ENCODE measurements at regions not wholly inside any gene's neighbourhood (a gene's known extent, or its start where the extent isn't known, plus 50 kb on each side); places are given as distances from the start of the nearest gene placed in this dataset.
A peak's percentile ranks its signal among the peaks of the same experiment; 100 is the strongest.

DNA sequence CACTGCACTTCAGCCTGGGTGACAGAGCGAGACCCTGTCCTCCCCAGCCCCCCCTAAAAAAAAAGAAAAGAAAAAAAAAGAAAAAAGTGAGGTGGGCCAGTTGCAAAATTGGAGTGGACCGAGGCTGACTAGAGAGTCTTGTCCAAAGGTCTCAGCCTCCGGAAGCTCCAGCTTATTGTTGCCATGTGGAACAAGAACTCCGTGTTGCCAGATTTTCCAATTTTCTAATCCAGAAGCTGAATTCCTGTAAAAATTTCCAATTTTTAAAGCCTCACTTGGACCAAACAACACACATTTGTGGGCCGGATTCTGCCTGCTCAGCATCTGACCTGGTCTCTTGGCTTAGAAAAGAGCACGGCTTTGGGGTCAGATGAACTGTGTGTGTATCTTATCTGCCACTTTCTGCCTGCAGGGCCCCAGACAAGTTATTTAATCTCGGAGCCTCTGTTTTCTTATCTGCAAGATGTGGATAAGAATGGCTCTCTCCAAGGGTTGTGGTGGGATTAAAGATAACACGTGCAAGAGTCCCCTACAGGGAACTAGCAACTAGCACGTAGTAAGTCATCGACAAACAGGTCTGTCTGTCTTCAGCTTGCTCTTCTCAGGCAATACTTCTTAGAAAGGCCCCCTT lies 73.7 kb upstream of the TLE3 start:
- no peaks in the 10 kb centered on the region for H4K20me1 ChIP-seq (ENCODE audit: low read depth)
- H2AFZ ChIP-seq (replicated peaks): no peak overlapping the region
- peaks cover under 1% of the 10 kb centered on the region for H3F3A ChIP-seq (ENCODE audit: low read depth)
- H3K27ac ChIP-seq: no peak overlapping the region
- peaks cover 13% of the 10 kb centered on the region for H3K4me1 Mint-ChIP-seq
- no peak overlapping the region for H3K4me3 Mint-ChIP-seq
- no peaks in the 10 kb centered on the region for H3K9me3 ChIP-seq (ENCODE audit: low read depth)
- H3K4me3 ChIP-seq: no peak overlapping the region
- no peak overlapping the region for H3K27ac Mint-ChIP-seq
- H3K27me3 ChIP-seq: no peaks in the 10 kb centered on the region
- no peak overlapping the region for H3K4me2 ChIP-seq
- no peaks in the 10 kb centered on the region for H3K36me3 Mint-ChIP-seq
- H3K9ac ChIP-seq: no peak overlapping the region
- no peaks in the 10 kb centered on the region for H3K36me3 ChIP-seq
- no peaks in the 10 kb centered on the region for H3K9me3 Mint-ChIP-seq
- peaks cover 13% of the 10 kb centered on the region for H3K27me3 Mint-ChIP-seq (ENCODE audit: insufficient read depth, low read depth)
- no peaks in the 10 kb centered on the region for H3K79me2 ChIP-seq (ENCODE audit: low read depth)
- TF ChIP-seq EZH2phosphoT487 (IDR thresholded peaks at IDR 0.05): no peak
- TF ChIP-seq EZH2 (IDR thresholded peaks at IDR 0.05): no peak
- TF ChIP-seq, protein P1, sequence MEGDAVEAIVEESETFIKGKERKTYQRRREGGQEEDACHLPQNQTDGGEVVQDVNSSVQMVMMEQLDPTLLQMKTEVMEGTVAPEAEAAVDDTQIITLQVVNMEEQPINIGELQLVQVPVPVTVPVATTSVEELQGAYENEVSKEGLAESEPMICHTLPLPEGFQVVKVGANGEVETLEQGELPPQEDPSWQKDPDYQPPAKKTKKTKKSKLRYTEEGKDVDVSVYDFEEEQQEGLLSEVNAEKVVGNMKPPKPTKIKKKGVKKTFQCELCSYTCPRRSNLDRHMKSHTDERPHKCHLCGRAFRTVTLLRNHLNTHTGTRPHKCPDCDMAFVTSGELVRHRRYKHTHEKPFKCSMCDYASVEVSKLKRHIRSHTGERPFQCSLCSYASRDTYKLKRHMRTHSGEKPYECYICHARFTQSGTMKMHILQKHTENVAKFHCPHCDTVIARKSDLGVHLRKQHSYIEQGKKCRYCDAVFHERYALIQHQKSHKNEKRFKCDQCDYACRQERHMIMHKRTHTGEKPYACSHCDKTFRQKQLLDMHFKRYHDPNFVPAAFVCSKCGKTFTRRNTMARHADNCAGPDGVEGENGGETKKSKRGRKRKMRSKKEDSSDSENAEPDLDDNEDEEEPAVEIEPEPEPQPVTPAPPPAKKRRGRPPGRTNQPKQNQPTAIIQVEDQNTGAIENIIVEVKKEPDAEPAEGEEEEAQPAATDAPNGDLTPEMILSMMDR (IDR thresholded peaks at IDR 0.05): no peak
- DNase-seq (ENCODE audit: low spot score): no peak
- no peaks in the 10 kb centered on the region for H3K4me1 ChIP-seq

DNA sequence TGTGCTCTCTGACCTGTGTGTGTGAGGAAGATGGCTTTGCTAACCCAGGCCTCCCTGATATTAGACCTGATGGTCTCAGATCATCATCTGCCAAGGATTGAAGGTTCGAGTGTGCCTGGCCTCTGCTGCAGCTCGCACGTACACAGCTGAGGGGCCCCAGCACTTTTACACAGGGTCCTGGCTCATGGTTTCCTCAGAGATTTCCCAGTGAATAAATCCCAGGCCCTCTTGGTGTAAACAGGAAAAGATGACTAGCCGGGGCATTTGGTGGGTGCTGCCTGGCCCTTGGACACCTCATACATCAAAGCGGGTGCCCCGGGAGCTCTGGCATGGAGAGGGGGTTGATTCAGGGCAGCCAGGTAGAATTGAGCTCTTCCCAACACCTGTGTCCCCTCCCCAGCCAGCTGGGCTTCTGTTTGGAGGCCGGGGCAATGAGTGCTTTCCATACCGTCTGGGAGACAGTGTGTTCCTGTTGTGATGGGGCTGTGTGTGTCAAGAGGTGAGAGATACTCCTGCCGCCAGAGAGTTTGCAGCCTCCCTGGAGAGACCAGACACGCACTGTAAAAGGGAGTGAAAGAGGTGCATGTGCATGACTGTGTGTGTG lies 72.5 kb upstream of the TLE3 start:
- Histone ChIP-seq H3K4me2 (no peak overlapping the region), H4K20me1 (ENCODE audit: low read depth) (peaks cover 9% of the 10 kb centered on the region), H3K4me1 (peaks cover 8% of the 10 kb centered on the region), H3K27ac (no peak overlapping the region), H3K9me3 (ENCODE audit: low read depth) (no peaks in the 10 kb centered on the region), H3K27me3 (no peaks in the 10 kb centered on the region), H3K79me2 (ENCODE audit: low read depth) (no peaks in the 10 kb centered on the region), H2AFZ (replicated peaks) (no peak overlapping the region), H3K4me3 (no peak overlapping the region), H3K36me3 (no peaks in the 10 kb centered on the region), H3K9ac (no peak overlapping the region), H3F3A (ENCODE audit: low read depth) (peaks cover 12% of the 10 kb centered on the region)
- Mint-ChIP-seq H3K4me1 (peaks cover 22% of the 10 kb centered on the region), H3K27ac (peak overlapping the region; percentile 21), H3K9me3 (no peaks in the 10 kb centered on the region), H3K36me3 (no peaks in the 10 kb centered on the region), H3K27me3 (ENCODE audit: insufficient read depth, low read depth) (peaks cover 13% of the 10 kb centered on the region), H3K4me3 (no peak overlapping the region)
- no peak for TF ChIP-seq EZH2phosphoT487 (IDR thresholded peaks at IDR 0.05)
- no peak for TF ChIP-seq EZH2 (IDR thresholded peaks at IDR 0.05)
- TF ChIP-seq, protein P1 (IDR thresholded peaks at IDR 0.05): no peak
- DNase-seq (ENCODE audit: low spot score): no peak

DNA sequence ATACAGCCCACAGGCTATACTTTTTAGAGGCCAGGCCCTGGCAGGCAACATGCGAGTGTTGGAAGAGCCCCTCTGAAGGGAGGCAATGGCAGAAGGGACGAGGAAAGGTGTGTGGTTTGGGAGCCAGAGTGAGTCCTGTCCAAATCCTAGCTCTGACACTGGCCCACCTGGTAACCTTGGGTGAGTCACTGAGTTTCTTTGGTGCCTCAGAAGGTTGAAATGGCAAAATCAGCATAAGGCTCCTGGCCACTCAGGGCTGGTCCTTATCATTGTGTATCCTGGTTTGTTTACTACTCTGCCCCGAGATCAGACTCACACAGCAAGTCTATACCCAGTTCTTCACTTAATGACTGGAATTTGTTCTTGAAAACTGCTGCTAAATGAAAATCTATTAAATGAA lies 71.4 kb upstream of the TLE3 start:
- no peak for DNase-seq (ENCODE audit: low spot score)
- TF ChIP-seq EZH2phosphoT487 (IDR thresholded peaks at IDR 0.05): no peak
- Histone ChIP-seq H3K27ac (no peak overlapping the region), H4K20me1 (ENCODE audit: low read depth) (peaks cover 11% of the 10 kb centered on the region), H3K27me3 (peaks cover 8% of the 10 kb centered on the region), H3F3A (ENCODE audit: low read depth) (peaks cover 18% of the 10 kb centered on the region), H3K4me3 (no peak overlapping the region), H3K9me3 (ENCODE audit: low read depth) (no peaks in the 10 kb centered on the region), H3K9ac (no peak overlapping the region), H3K79me2 (ENCODE audit: low read depth) (no peaks in the 10 kb centered on the region), H3K4me1 (peaks cover 13% of the 10 kb centered on the region), H2AFZ (replicated peaks) (no peak overlapping the region), H3K4me2 (no peak overlapping the region), H3K36me3 (no peaks in the 10 kb centered on the region)
- H3K27ac Mint-ChIP-seq: no peak overlapping the region
- H3K27me3 Mint-ChIP-seq (ENCODE audit: insufficient read depth, low read depth): peaks cover 16% of the 10 kb centered on the region
- no peak overlapping the region for H3K4me3 Mint-ChIP-seq
- H3K36me3 Mint-ChIP-seq: no peaks in the 10 kb centered on the region
- H3K4me1 Mint-ChIP-seq: peaks cover 28% of the 10 kb centered on the region
- no peaks in the 10 kb centered on the region for H3K9me3 Mint-ChIP-seq

DNA sequence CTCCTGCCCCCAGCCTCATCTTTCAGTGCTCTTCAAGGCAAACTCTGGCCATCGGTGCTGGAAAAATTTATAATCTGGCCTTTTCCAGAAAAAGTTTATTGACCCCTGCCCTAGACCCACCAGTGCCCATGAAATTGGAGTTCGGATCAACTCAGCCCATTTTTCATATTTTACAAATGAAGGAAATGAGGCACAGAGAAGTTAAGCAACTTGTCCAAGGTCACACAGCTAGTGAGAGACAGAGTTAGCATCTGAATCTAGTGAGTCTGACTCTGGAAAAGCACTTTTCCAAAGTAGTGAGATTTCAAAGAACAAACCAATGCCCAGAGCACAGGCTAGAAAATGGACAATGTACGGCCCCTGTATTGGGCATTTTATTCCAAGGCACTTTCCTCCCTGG lies 69.4 kb upstream of the TLE3 start:
- no peaks in the 10 kb centered on the region for H3K9me3 ChIP-seq (ENCODE audit: low read depth)
- no peaks in the 10 kb centered on the region for H3K36me3 Mint-ChIP-seq
- H3K4me1 Mint-ChIP-seq: peaks cover 31% of the 10 kb centered on the region
- no peak overlapping the region for H3K4me2 ChIP-seq
- peaks cover 18% of the 10 kb centered on the region for H3F3A ChIP-seq (ENCODE audit: low read depth)
- peaks cover 10% of the 10 kb centered on the region for H3K27me3 ChIP-seq
- no peak for DNase-seq (ENCODE audit: low spot score)
- H3K9ac ChIP-seq: no peak overlapping the region
- peaks cover 20% of the 10 kb centered on the region for H3K27me3 Mint-ChIP-seq (ENCODE audit: insufficient read depth, low read depth)
- no peaks in the 10 kb centered on the region for H3K79me2 ChIP-seq (ENCODE audit: low read depth)
- peaks cover 13% of the 10 kb centered on the region for H3K4me1 ChIP-seq
- no peaks in the 10 kb centered on the region for H3K9me3 Mint-ChIP-seq
- no peak overlapping the region for H3K4me3 Mint-ChIP-seq
- H3K27ac ChIP-seq: no peak overlapping the region
- H2AFZ ChIP-seq (replicated peaks): no peak overlapping the region
- no peaks in the 10 kb centered on the region for H3K36me3 ChIP-seq
- no peak overlapping the region for H3K4me3 ChIP-seq
- H3K27ac Mint-ChIP-seq: no peak overlapping the region
- H4K20me1 ChIP-seq (ENCODE audit: low read depth): peaks cover 11% of the 10 kb centered on the region
- TF ChIP-seq, protein P1 (IDR thresholded peaks at IDR 0.05): no peak
- TF ChIP-seq EZH2phosphoT487 (IDR thresholded peaks at IDR 0.05) (no peak), EZH2 (IDR thresholded peaks at IDR 0.05) (no peak)
